ENCODE measurements at regions not wholly inside any gene's neighbourhood (a gene's known extent, or its start where the extent isn't known, plus 50 kb on each side); places are given as distances from the start of the nearest gene placed in this dataset.

DNA sequence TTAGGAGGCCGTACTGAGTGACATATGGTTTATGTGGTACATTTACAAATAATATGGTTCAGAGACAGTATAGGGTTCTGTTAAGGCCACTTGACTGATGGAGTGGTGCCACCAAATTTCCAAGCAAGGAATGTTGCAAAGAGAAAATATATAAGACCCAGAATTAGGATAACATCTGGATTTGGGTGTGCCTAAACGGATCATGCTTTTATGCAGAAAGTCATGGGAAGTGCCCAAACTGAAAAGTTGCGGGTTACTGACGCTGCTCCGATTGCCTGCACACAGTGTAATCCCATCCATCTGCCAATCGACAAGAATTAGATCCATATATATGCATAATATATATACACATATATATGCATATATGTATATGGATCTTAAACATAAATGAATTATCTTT is 138.4 kb upstream of the DCN start:
- H3K36me3 ChIP-seq (ENCODE audit: control insufficient read depth in 4 of 4, insufficient read depth in 3 of 4, low read depth in 1 of 4, low read length in 3 of 4) = no peaks in the 10 kb centered on the region
- no peak overlapping the region for H3K9ac ChIP-seq (ENCODE audit: low read depth in 1 of 2, low read length in 2 of 2)
- DNase-seq (ENCODE audit: low spot score) = no peak
- H3K27ac ChIP-seq (ENCODE audit: low read depth in 1 of 2, low read length in 2 of 2) = no peak overlapping the region
- no peak overlapping the region for H3K4me3 ChIP-seq (ENCODE audit: low read depth in 1 of 3, low read length in 3 of 3)
- no peaks in the 10 kb centered on the region for H3K9me3 ChIP-seq (ENCODE audit: control insufficient read depth in 4 of 4, low read length in 3 of 4)
- peaks cover 0 to 1% (median 0%) of the 10 kb centered on the region in 4 donors for H3K4me1 ChIP-seq (ENCODE audit: control insufficient read depth in 4 of 4, insufficient read depth in 4 of 4, low read length in 3 of 4)
- no peaks in the 10 kb centered on the region for H3K27me3 ChIP-seq (ENCODE audit: control insufficient read depth in 4 of 4, insufficient read depth in 4 of 4, low read length in 3 of 4)
- 91% methylated on average over 6 of the region's 6 CpGs for WGBS
- TF ChIP-seq TAF1 (conservative IDR thresholded peaks at IDR 0.05) (no peak), SP1 (IDR thresholded peaks at IDR 0.05) (no peak), GABPA (IDR thresholded peaks at IDR 0.05 in 1 of 2, conservative IDR thresholded peaks at IDR 0.05 in 1 of 2) (no peak), RAD21 (IDR thresholded peaks at IDR 0.05) (no peak), ATF3 (IDR thresholded peaks at IDR 0.05) (no peak), ZBTB33 (IDR thresholded peaks at IDR 0.05) (no peak), REST (IDR thresholded peaks at IDR 0.05) (no peak), HNF4G (IDR thresholded peaks at IDR 0.05) (no peak), HNF4A (conservative IDR thresholded peaks at IDR 0.05) (no peak), FOXA2 (IDR thresholded peaks at IDR 0.05) (no peak), EGR1 (IDR thresholded peaks at IDR 0.05; ENCODE audit: low read depth in 2 of 2) (no peak), RXRA (IDR thresholded peaks at IDR 0.05) (no peak), YY1 (IDR thresholded peaks at IDR 0.05) (no peak), JUND (IDR thresholded peaks at IDR 0.05) (no peak), FOXA1 (IDR thresholded peaks at IDR 0.05) (no peak), NR2F2 (IDR thresholded peaks at IDR 0.05) (no peak), CTCF (IDR thresholded peaks at IDR 0.05; ENCODE audit: low read depth, low read length, missing input control) (no peak), MAX (IDR thresholded peaks at IDR 0.05) (no peak)

Data from liver (tissue), 8 donors.